GM21528 (cell line): ENCODE measurements at regions not wholly inside any gene's neighbourhood (a gene's known extent, or its start where the extent isn't known, plus 50 kb on each side); places are given as distances from the start of the nearest gene placed in this dataset.
"Not testable (repeated sequence)": the region's sequence is repeated elsewhere in the genome, so short reads cannot be mapped to it uniquely, and the experiment has no call there.

ENCODE experiments used
- ATAC-seq: cut with Tn5 transposase; IDR thresholded peaks from one replicate; pipeline ENCODE4 v1.9.1; 2021; ENCODE audit warnings: mild to moderate bottlenecking, moderate library complexity; ENCODE audit not compliant: unreplicated experiment, low FRiP score

DNA sequence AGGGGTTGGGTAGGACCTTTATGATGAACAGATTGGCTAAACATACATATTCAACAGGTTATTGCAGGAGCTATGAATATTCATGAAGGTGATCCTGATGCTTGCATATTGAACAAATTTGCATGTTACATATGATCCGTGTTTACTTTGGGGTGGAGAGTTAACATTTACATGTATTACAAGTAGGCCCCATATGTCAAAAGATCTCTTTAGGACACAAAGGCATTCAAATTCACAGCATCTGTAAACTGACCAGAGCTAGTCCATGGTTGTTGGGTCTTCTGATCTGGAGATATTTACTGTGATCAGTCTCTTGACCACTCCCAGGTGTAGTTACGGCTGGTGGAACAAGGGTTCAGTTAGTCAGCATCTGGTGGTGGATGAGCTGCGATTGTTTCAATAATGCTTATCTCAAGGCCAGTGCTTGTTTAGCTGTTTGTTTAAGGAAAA lies 80.4 kb downstream of the PMAIP1 start:
- no peak for ATAC-seq

DNA sequence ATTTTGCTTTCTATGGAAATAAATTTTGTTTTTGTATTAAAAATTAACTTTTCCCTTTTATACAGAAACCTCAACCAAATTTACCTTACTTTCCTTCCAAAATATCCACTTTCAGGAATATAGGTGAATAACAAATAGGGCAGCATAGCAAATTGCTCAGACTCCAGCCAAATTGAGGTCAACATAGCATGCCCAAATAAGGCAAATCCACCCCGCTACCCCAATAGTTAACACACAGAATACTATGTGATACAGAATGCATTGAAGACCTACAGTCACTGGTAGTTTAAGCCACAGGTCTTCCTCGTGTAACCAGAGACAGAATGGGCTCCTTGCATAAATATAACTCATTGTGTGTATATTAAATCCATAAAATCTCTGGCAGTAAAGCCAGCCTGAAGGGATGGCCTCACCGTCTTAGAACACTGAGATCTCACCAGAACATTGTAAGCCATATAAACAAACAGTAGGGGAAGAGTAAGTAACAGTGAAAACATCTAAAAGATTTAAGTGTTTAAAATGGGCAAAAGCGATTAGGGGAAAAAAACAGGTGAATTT lies 72.2 kb downstream of the PMAIP1 start:
- ATAC-seq: no peak

DNA sequence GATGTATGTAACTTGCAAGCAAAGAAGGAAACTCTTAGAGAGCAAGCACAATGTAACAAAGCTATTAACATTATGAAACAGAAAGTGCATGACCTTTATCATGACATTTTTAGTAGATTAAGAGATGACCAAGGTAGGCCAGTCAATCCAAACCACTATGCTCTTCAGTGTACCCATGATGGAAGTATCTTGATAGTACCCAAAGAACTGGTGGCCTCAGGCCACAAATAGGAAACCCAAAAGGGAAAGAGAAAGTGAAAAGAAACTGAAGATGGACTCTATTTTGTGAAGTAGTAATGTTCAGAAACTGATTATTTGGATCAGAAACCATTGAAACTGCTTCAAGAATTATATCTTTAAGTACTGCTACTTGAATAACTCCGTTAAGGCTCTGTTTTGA lies 71.3 kb downstream of the PMAIP1 start:
- ATAC-seq: peak; percentile 83

DNA sequence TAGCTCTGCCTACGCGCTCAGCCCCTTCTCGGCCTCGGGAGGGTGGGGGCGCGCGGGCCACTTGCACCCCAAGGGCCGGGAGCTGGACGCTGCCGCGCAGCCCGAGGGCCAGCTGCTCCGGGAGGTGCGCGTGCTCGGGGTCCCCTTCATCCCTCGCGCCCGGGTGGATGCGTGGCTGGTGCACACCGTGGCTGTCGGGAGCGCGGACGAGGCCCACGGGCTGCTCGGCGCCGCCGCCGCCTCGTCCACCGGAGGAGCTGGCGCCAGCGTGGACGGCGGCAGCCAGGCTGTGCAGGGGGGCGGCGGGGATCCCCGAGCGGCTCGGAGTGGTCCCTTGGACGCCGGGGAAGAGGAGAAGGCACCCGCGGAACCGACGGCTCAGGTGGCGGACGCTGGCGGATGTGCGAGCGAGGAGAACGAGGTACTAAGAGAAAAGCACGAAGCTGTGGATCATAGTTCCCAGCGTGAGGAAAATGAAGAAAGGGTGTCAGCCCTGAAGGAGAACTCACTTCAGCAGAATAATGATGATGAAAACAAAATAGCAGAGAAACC lies 69.8 kb downstream of the PMAIP1 start:
- ATAC-seq: not testable (repeated sequence)

DNA sequence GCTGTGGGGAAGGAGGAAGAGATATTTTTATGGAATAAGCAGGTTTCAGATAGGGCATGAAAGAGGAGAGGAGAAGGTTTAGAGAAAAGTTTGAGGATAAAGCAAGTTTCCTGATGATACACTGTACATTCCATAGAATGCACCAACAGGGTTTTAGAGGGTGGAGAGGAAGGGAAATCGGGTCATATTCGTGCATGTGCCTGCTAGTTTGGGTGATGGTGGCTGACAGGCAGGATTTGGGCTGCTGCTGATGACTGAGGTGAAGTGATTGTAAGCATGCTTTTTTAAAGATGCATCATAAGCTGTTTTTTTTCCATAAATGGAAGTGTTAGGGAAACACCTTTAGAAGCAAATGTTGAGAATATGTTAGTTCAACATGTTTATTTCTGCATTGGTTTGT lies 68.8 kb downstream of the PMAIP1 start:
- ATAC-seq: no peak

DNA sequence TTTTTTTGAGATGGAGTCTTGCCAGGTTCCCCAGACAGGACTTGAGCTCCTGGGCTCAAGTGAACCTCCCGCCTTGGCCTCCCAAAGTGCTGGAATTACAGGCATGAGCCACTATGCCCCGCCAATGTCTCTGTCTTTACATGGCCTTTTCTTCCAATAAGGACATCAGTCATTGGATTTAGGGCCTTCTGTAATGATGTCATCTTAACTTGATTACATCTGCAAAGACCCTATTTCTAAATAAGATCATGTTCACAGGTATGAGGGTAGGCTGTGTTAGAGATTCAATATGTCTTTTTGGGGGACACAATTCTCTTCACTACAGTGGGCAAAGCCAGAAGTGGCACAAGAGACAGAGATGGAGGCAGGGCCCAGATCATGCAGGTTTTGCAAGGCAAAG lies 68.1 kb downstream of the PMAIP1 start:
- ATAC-seq: no peak

DNA sequence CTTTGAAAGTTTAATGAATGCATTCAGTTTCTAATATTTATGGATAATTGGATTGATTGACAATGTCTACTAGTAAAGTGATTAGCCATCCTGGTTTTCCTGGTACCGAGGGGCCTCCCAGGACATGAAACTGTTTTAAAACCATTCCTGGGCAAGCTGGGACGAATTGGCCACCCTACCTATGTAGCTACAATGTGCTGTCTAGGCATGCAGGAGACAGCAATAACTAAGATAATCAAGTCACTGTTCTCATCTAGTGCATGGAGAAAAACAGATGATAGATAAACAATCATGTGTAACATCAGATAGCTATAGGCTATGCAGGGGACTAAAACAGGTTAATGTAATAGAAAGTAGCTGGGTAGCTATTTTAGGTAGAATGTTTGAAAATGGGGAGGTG lies 67.1 kb downstream of the PMAIP1 start:
- ATAC-seq: no peak

DNA sequence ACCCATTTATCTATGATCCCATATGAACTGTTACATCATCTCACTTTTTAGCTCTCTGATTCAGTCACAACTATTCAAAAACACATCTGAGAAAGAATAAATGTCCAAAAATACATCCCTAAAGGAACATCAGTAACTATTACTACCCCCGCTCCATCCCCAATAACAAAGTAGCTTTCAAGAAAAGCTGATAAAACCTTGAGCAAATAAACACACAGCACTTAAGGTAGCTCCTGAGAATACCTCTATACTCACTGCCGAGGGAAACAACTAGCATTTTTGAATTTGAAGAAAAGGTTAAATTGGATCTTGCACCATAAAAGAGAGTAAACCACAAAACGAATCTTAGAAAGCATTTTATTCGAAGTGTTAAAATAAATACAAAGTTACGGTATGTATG lies 63.4 kb downstream of the PMAIP1 start:
- ATAC-seq: no peak

DNA sequence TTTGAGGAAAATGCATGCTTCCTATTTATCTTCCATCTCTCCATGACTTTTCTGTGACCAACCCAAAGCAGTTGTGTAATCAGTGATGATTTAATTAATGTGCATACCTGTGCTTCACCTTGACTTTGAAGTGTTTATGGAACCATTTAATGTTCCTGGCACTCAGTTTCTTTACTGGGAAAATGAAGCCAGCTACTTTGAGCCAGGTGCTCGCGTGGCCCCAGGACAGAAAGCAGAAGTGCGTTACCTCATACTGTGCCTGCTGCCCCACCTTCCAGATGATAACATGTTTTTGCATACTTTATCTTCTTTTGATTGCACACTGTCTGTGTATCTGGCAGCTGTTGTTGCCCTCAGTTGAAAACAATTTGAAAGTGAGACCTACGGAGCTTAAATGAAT lies 61.3 kb downstream of the PMAIP1 start:
- ATAC-seq: peak; percentile 90

DNA sequence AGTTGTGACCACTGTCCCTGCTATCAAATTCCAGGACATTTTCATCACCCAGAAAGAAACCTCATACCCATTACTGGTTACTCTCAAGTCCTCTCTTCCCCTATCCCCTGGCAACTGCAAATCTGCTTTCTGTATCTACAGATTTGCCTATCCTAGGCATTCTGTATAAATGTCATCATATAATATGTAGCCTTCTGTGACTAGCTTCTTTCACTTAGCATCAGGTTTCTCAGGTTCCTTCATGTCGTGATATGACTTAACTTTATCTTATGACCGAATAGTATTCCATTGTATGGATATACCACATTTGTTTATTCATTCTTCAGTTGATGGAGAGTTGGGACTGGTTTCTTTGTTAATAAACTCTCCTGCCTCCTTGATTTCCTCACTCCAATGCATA lies 60.5 kb downstream of the PMAIP1 start:
- ATAC-seq: no peak

DNA sequence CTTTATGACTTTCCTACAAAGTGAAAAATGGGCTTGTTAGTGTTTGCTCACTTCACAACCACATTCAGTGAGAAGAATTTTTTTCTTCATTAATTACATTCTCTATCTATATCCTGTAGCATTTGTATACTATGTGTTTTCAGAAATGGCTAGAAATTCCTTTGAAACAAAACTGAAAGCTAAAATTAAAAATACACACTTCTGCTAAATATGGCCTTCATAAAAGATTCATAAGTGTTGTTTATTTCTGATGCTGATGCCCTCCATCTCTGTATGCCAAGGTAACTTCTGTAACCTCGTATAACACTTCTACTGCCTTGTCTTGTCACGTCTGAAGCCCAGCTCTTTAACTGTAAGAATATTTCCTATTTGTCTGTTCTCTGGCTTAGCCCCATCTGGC lies 59.8 kb downstream of the PMAIP1 start:
- ATAC-seq: no peak

DNA sequence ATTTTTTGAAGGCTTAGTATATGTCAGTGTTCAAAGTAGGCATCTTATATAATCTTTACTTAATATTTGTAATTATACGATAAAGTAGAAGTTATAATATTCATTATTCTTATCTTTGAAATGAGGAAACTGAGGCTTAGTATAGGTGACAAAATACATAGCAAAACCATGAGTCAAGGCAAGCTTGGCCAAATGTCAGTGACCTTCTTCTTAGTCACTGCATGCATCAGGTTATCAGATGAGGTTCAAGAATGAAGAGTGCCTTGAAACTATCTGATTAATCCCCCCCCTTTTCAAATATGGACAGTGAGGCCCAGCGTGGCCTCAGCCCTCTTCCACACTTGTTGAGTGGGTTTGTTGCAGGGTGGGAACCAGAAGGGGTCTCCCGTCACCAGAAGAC lies 59.3 kb downstream of the PMAIP1 start:
- no peak for ATAC-seq

DNA sequence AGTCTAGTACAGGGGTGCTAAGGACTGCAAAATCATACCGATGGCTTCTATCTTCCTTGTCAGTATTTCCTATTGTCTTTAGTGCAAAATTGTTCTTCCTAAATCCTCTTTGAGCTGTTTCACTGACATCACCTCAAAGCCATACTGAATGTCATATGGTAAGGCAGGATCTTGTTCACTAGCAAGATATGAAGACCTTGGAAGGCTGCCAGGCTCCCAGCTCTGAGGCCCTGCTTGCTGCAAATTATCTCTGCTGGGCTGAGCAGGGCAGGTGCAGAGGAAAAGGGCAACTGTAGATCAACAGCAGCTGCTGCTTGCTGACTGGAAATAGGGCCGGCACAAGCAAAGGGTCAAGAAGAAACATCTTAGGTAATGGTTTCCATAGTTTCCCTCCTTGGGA lies 58.2 kb downstream of the PMAIP1 start:
- no peak for ATAC-seq

DNA sequence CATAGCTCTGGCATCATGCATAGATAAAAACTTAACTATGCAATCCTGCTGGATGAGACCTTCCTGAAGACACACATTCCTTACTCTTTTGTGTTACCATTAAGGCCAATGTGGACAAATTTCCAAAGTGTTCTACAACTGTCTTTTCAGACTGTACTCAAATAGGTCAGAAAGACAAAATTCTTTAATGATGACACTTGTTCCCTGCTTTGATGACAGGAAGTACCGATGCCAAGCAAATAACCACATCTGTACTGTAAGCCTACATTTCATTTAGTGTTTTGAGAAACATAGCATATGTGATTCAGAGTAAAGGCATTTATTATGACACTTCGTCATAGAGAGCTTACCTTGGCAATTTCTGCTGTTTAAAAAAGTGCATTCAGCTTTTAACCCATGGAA lies 55.0 kb downstream of the PMAIP1 start:
- no peak for ATAC-seq

DNA sequence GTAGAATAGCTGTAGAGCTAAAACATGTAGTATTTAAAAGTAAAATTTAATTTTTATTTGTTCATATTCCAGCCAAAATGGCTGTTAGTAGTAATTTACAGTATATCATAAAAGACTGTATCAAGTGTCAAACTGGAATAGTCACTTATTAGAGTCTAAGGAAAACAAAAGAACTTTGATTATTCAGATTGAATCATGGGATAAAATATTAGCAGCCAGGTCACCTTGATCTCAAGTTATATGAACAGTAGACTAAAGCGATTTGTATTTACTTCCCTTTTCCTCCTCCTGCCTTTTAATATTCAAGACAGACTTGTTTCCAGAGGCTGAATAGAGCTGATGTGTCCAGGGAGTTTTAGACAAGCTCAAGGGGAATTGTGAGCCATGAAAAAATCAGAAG lies 54.4 kb downstream of the PMAIP1 start:
- ATAC-seq: no peak
